ENCODE measurements at regions not wholly inside any gene's neighbourhood (a gene's known extent, or its start where the extent isn't known, plus 50 kb on each side); places are given as distances from the start of the nearest gene placed in this dataset.

- no peak overlapping the region for H4K8ac ChIP-seq (ENCODE audit: low read depth, low read length)
- H2BK120ac ChIP-seq (ENCODE audit: low read depth, low read length), result no peak overlapping the region
- no peaks in the 10 kb centered on the region for H3K36me3 ChIP-seq (ENCODE audit: control insufficient read depth, insufficient read depth, low read length)
- no CpG with 5 or more reads among the region's 2 CpGs for WGBS (ENCODE audit: extremely low coverage, insufficient coverage, low lambda C conversion rate)
- H3K79me2 ChIP-seq (ENCODE audit: control insufficient read depth, insufficient read depth, low read length), result no peaks in the 10 kb centered on the region
- no peaks in the 10 kb centered on the region for H3K79me1 ChIP-seq (ENCODE audit: low read length)
- no peak overlapping the region for H3K4me2 ChIP-seq (ENCODE audit: low read length)
- no peak for DNase-seq
- no peak overlapping the region for H3K56ac ChIP-seq (ENCODE audit: low read length)
- H3K4me1 ChIP-seq (ENCODE audit: control insufficient read depth, low read depth, low read length), result no peaks in the 10 kb centered on the region
- H3K18ac ChIP-seq (ENCODE audit: low read length), result no peak overlapping the region
- H3K27ac ChIP-seq (ENCODE audit: low read depth, low read length), result no peak overlapping the region
- no peak overlapping the region for H3K4ac ChIP-seq (ENCODE audit: low read depth, low read length)
- no peak overlapping the region for H2BK5ac ChIP-seq (ENCODE audit: low read length)
- H4K5ac ChIP-seq (ENCODE audit: low read length), result no peak overlapping the region
- H2AK5ac ChIP-seq (ENCODE audit: low read length), result no peak overlapping the region
- no peak overlapping the region for H3K4me3 ChIP-seq (ENCODE audit: low read length)
- H2BK15ac ChIP-seq (replicated peaks; ENCODE audit: low read depth), result no peak overlapping the region
- no peaks in the 10 kb centered on the region for H3K27me3 ChIP-seq (ENCODE audit: insufficient read depth, low read length, poor library complexity)
- H3K9ac ChIP-seq (ENCODE audit: low read length), result no peak overlapping the region
- no peak overlapping the region for H3K23ac ChIP-seq (ENCODE audit: low read length)
These were observed 1108.9 kb upstream of the CRIM1 start for GRCh38 chr2:35246702-35247101.

DNA sequence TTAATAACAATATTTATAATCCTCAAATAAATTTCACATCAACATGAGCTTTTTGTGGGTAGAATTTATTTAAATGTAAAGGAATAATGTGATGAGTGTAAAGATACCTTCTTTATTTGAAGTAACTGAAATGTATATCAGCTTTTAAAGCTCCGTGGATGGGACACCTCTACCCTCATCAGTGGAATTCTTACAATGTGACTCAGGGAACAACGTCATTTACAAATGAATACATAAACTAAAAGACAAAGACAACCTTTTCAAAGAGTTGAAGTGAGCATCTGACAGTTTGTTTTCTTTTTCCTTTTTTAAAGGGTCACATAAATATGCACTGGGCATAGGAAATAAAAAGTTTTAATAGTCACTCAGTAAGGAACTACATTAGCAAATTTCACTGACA, 1127.0 kb upstream of the CRIM1 start:
- DNase-seq, result peak; percentile 50
- Histone ChIP-seq H3K56ac (ENCODE audit: low read length) (no peak overlapping the region), H3K36me3 (ENCODE audit: control insufficient read depth, insufficient read depth, low read length) (no peaks in the 10 kb centered on the region), H2BK15ac (replicated peaks; ENCODE audit: low read depth) (no peak overlapping the region), H2BK120ac (ENCODE audit: low read depth, low read length) (no peak overlapping the region), H3K9ac (ENCODE audit: low read length) (no peak overlapping the region), H3K23ac (ENCODE audit: low read length) (no peak overlapping the region), H2AK5ac (ENCODE audit: low read length) (no peak overlapping the region), H4K8ac (ENCODE audit: low read depth, low read length) (no peak overlapping the region), H3K79me1 (ENCODE audit: low read length) (no peaks in the 10 kb centered on the region), H3K27me3 (ENCODE audit: insufficient read depth, low read length, poor library complexity) (no peaks in the 10 kb centered on the region), H3K18ac (ENCODE audit: low read length) (no peak overlapping the region), H3K4me3 (ENCODE audit: low read length) (no peak overlapping the region), H3K27ac (ENCODE audit: low read depth, low read length) (no peak overlapping the region), H3K4me1 (ENCODE audit: control insufficient read depth, low read depth, low read length) (no peaks in the 10 kb centered on the region), H2BK5ac (ENCODE audit: low read length) (no peak overlapping the region), H4K5ac (ENCODE audit: low read length) (no peak overlapping the region), H3K4me2 (ENCODE audit: low read length) (no peak overlapping the region), H3K4ac (ENCODE audit: low read depth, low read length) (no peak overlapping the region), H3K79me2 (ENCODE audit: control insufficient read depth, insufficient read depth, low read length) (no peaks in the 10 kb centered on the region)
- no CpG with 5 or more reads among the region's 2 CpGs for WGBS (ENCODE audit: extremely low coverage, insufficient coverage, low lambda C conversion rate)

DNA sequence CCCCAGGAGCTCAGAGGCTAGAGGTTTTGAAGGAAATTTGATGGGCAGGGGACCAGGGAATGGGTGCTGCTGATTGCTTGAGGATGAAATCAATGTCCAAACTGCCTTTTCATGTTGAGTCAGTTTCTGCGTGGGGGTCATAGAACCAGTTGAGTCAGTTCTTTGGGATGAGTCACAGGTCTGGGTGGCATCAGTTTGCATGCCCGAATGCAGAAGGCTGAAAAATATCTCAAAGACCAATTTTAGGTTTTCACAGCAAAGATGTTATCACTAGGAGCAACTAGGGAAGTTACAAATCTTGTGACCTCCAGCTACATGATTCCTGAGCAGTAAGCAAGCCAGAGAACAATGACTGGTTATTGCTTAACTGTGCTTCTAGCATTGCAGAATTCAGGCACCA, 1135.1 kb upstream of the CRIM1 start:
- H3K79me1 ChIP-seq (ENCODE audit: low read length), result no peaks in the 10 kb centered on the region
- no peak overlapping the region for H2AK5ac ChIP-seq (ENCODE audit: low read length)
- no peaks in the 10 kb centered on the region for H3K27me3 ChIP-seq (ENCODE audit: insufficient read depth, low read length, poor library complexity)
- H3K4ac ChIP-seq (ENCODE audit: low read depth, low read length), result no peak overlapping the region
- no peaks in the 10 kb centered on the region for H3K4me1 ChIP-seq (ENCODE audit: control insufficient read depth, low read depth, low read length)
- no peak overlapping the region for H2BK120ac ChIP-seq (ENCODE audit: low read depth, low read length)
- WGBS (ENCODE audit: extremely low coverage, insufficient coverage, low lambda C conversion rate), result no CpG with 5 or more reads among the region's 2 CpGs
- no peak overlapping the region for H3K23ac ChIP-seq (ENCODE audit: low read length)
- no peak overlapping the region for H3K9ac ChIP-seq (ENCODE audit: low read length)
- H2BK15ac ChIP-seq (replicated peaks; ENCODE audit: low read depth), result no peak overlapping the region
- H3K56ac ChIP-seq (ENCODE audit: low read length), result no peak overlapping the region
- H4K5ac ChIP-seq (ENCODE audit: low read length), result no peak overlapping the region
- no peak overlapping the region for H4K8ac ChIP-seq (ENCODE audit: low read depth, low read length)
- H3K4me3 ChIP-seq (ENCODE audit: low read length), result no peak overlapping the region
- H3K36me3 ChIP-seq (ENCODE audit: control insufficient read depth, insufficient read depth, low read length), result no peaks in the 10 kb centered on the region
- no peak overlapping the region for H3K27ac ChIP-seq (ENCODE audit: low read depth, low read length)
- H3K18ac ChIP-seq (ENCODE audit: low read length), result no peak overlapping the region
- DNase-seq, result peak; percentile 7
- H2BK5ac ChIP-seq (ENCODE audit: low read length), result no peak overlapping the region
- no peaks in the 10 kb centered on the region for H3K79me2 ChIP-seq (ENCODE audit: control insufficient read depth, insufficient read depth, low read length)
- no peak overlapping the region for H3K4me2 ChIP-seq (ENCODE audit: low read length)

DNA sequence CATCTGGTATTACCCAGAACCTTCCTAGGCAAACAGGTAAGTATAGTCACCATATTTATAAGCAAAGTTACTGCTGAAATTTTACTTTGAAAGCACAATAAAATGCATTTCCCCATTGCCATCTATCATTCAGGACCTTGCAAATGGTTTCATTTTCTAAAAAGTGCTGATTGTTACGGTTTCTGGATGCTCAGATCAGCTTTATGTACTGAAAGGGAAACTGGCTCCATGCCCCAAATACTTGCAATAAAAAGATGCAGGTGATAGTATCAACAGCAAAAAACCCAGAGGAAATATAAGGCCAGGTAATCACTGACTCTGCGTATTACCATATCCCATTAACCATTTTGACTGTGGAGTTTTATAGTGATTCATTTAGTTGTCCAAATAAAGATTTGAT, 1150.7 kb upstream of the CRIM1 start:
- DNase-seq, result no peak
- no CpG with 5 or more reads among the region's 2 CpGs for WGBS (ENCODE audit: extremely low coverage, insufficient coverage, low lambda C conversion rate)
- Histone ChIP-seq H3K79me1 (ENCODE audit: low read length) (no peaks in the 10 kb centered on the region), H4K5ac (ENCODE audit: low read length) (no peak overlapping the region), H4K8ac (ENCODE audit: low read depth, low read length) (no peak overlapping the region), H3K4ac (ENCODE audit: low read depth, low read length) (no peak overlapping the region), H2BK120ac (ENCODE audit: low read depth, low read length) (no peak overlapping the region), H3K4me3 (ENCODE audit: low read length) (no peak overlapping the region), H2AK5ac (ENCODE audit: low read length) (no peak overlapping the region), H3K9ac (ENCODE audit: low read length) (no peak overlapping the region), H3K79me2 (ENCODE audit: control insufficient read depth, insufficient read depth, low read length) (no peaks in the 10 kb centered on the region), H3K4me1 (ENCODE audit: control insufficient read depth, low read depth, low read length) (no peaks in the 10 kb centered on the region), H3K36me3 (ENCODE audit: control insufficient read depth, insufficient read depth, low read length) (no peaks in the 10 kb centered on the region), H2BK5ac (ENCODE audit: low read length) (no peak overlapping the region), H2BK15ac (replicated peaks; ENCODE audit: low read depth) (no peak overlapping the region), H3K56ac (ENCODE audit: low read length) (no peak overlapping the region), H3K27ac (ENCODE audit: low read depth, low read length) (no peak overlapping the region), H3K18ac (ENCODE audit: low read length) (no peak overlapping the region), H3K23ac (ENCODE audit: low read length) (no peak overlapping the region), H3K4me2 (ENCODE audit: low read length) (no peak overlapping the region), H3K27me3 (ENCODE audit: insufficient read depth, low read length, poor library complexity) (no peaks in the 10 kb centered on the region)

- no peak overlapping the region for H3K4me3 ChIP-seq (ENCODE audit: low read length)
- H3K36me3 ChIP-seq (ENCODE audit: control insufficient read depth, insufficient read depth, low read length), result no peaks in the 10 kb centered on the region
- no peak overlapping the region for H2BK15ac ChIP-seq (replicated peaks; ENCODE audit: low read depth)
- no peak overlapping the region for H2BK5ac ChIP-seq (ENCODE audit: low read length)
- H4K5ac ChIP-seq (ENCODE audit: low read length), result no peak overlapping the region
- H3K79me2 ChIP-seq (ENCODE audit: control insufficient read depth, insufficient read depth, low read length), result no peaks in the 10 kb centered on the region
- H3K4ac ChIP-seq (ENCODE audit: low read depth, low read length), result no peak overlapping the region
- H2BK120ac ChIP-seq (ENCODE audit: low read depth, low read length), result no peak overlapping the region
- H4K8ac ChIP-seq (ENCODE audit: low read depth, low read length), result no peak overlapping the region
- no peak overlapping the region for H3K56ac ChIP-seq (ENCODE audit: low read length)
- no peak overlapping the region for H3K4me2 ChIP-seq (ENCODE audit: low read length)
- H3K23ac ChIP-seq (ENCODE audit: low read length), result no peak overlapping the region
- H3K4me1 ChIP-seq (ENCODE audit: control insufficient read depth, low read depth, low read length), result no peaks in the 10 kb centered on the region
- no peak overlapping the region for H3K18ac ChIP-seq (ENCODE audit: low read length)
- no peak for DNase-seq
- H3K9ac ChIP-seq (ENCODE audit: low read length), result no peak overlapping the region
- H2AK5ac ChIP-seq (ENCODE audit: low read length), result no peak overlapping the region
- no peaks in the 10 kb centered on the region for H3K79me1 ChIP-seq (ENCODE audit: low read length)
- H3K27me3 ChIP-seq (ENCODE audit: insufficient read depth, low read length, poor library complexity), result no peaks in the 10 kb centered on the region
- no peak overlapping the region for H3K27ac ChIP-seq (ENCODE audit: low read depth, low read length)
- WGBS (ENCODE audit: extremely low coverage, insufficient coverage, low lambda C conversion rate), result no CpG with 5 or more reads among the region's 3 CpGs
These were observed 1151.3 kb upstream of the CRIM1 start for GRCh38 chr2:35204323-35204722.

DNA sequence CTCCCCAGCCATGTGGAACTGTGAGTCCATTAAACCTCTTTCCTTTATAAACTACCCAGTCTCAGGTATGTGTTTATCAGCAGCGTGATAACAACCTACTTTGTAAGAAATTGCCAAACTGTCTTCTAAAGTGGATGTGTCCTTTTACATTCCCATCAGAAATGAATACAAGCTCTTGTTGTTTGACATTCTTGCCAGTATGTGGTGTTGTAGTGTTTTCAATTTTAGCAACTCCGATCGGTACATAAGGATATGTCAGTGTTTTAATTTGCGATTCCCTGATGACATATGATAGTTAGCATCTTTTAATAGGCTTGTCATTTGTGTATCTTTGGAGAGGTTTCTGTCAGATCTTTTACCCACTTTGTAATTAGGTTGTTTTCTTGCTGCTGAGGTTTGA, 1156.3 kb upstream of the CRIM1 start:
- DNase-seq, result peak; percentile 47
- Histone ChIP-seq H3K9ac (ENCODE audit: low read length) (no peak overlapping the region), H3K36me3 (ENCODE audit: control insufficient read depth, insufficient read depth, low read length) (no peaks in the 10 kb centered on the region), H3K27me3 (ENCODE audit: insufficient read depth, low read length, poor library complexity) (no peaks in the 10 kb centered on the region), H3K4me1 (ENCODE audit: control insufficient read depth, low read depth, low read length) (no peaks in the 10 kb centered on the region), H4K8ac (ENCODE audit: low read depth, low read length) (no peak overlapping the region), H3K4me3 (ENCODE audit: low read length) (no peak overlapping the region), H3K18ac (ENCODE audit: low read length) (no peak overlapping the region), H3K56ac (ENCODE audit: low read length) (no peak overlapping the region), H3K4ac (ENCODE audit: low read depth, low read length) (no peak overlapping the region), H3K79me1 (ENCODE audit: low read length) (no peaks in the 10 kb centered on the region), H3K27ac (ENCODE audit: low read depth, low read length) (no peak overlapping the region), H2BK5ac (ENCODE audit: low read length) (no peak overlapping the region), H2BK15ac (replicated peaks; ENCODE audit: low read depth) (no peak overlapping the region), H3K23ac (ENCODE audit: low read length) (no peak overlapping the region), H4K5ac (ENCODE audit: low read length) (no peak overlapping the region), H3K79me2 (ENCODE audit: control insufficient read depth, insufficient read depth, low read length) (no peaks in the 10 kb centered on the region), H3K4me2 (ENCODE audit: low read length) (no peak overlapping the region), H2AK5ac (ENCODE audit: low read length) (no peak overlapping the region), H2BK120ac (ENCODE audit: low read depth, low read length) (no peak overlapping the region)
- WGBS (ENCODE audit: extremely low coverage, insufficient coverage, low lambda C conversion rate), result no CpG with 5 or more reads among the region's 4 CpGs
